GM21447 (cell line): ENCODE measurements at regions not wholly inside any gene's neighbourhood (a gene's known extent, or its start where the extent isn't known, plus 50 kb on each side); places are given as distances from the start of the nearest gene placed in this dataset.
"Not testable (repeated sequence)": the region's sequence is repeated elsewhere in the genome, so short reads cannot be mapped to it uniquely, and the experiment has no call there.

ENCODE experiments used
- ATAC-seq: cut with Tn5 transposase; IDR thresholded peaks from one replicate; pipeline ENCODE4 v1.9.1; 2021; ENCODE audit not compliant: unreplicated experiment

DNA sequence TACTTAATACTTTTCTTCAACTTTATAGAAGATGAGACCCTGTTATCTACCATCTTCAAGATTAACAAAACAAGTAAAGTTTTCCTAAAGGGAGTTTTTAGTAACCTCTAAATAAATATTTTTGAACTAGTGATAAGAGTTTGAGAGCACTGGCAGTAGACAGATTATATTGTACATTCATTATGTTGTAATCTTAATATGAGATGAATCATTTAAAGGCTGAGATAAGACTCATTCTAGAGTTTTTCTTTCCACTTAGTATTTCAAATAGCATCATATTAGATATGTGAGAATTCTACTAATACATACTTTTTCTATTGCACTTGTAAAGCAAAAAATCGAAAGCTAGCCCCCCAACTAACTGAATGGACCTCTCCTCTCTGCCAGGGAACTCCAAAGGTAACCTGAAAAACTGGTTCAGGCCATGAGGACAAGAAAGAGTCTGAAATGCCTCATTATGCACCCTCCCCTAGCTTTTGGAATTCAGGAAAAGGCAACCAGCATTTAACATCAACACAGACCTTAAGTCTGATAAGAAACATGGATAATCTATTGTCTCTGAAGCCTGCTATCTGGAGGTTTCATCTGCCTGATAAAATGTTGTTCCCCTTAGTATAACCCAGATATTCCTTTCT lies 875.4 kb upstream of the SLC10A2 start:
- no peak for ATAC-seq

DNA sequence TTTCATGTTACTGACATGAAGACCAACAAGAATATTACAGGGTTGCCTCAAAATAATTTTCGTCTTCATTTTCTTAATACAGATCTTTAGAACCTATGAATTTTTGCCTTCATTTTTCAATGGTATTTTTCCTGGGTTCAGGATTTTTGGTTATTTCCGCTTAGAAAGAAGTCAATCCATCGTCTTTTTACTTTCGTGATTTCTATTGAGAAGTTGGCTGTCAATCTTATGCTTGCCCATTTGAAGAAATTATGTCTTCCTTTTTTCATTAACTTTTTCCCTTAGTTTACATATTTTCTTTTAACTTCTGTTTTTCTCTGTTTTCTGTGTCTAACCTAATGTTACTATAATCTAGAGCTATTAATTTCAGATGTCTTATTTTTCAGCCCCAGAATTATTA lies 868.9 kb upstream of the SLC10A2 start:
- ATAC-seq: no peak

DNA sequence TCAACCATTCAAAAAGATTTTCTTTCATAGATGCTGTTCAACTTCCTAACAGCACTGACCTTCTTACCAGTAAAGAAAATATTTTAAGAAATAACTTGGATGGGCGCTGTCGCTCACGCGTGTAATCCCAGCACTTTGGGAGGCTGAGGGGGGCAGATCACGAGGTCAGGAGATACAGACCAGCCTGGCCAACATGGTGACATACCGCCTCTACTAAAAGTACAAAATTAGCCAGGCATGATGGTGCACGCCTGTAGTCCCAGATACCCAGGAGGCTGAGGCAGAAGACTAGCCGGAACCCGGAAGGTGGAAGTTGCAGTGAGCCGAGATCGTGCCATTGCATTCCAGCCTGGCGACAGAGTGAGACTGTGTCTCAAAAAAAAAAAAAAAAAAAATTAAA lies 865.7 kb upstream of the SLC10A2 start:
- ATAC-seq: no peak

GRCh38 chr13:103931331-103931845 lies 865.2 kb upstream of the SLC10A2 start:
- no peak for ATAC-seq

DNA sequence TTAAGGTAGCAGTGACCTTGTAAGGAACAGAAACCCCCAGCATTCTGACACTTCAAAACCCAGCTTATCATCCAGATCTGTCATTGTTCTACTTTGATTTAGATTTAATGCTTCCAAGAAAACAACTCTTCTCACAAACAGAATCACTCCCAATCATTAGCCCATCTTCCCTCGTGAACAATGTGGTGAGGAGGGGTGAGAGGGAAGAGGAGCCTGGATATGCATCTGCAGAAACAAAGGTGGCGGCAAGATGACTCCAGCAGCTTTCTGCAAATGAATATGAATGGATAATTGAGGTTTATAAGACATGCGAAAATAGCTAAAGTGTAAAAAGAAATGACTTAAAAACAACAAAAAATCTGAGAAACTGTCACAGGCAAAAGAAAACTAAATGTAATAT lies 859.9 kb upstream of the SLC10A2 start:
- no peak for ATAC-seq

GRCh38 chr13:103908911-103909310 lies 842.7 kb upstream of the SLC10A2 start:
- no peak for ATAC-seq

- ATAC-seq: no peak
These were observed 842.1 kb upstream of the SLC10A2 start for GRCh38 chr13:103908274-103908673.

- ATAC-seq: no peak
These were observed 837.6 kb upstream of the SLC10A2 start for GRCh38 chr13:103903790-103904189.

GRCh38 chr13:103898481-103898880 lies 832.3 kb upstream of the SLC10A2 start:
- no peak for ATAC-seq

DNA sequence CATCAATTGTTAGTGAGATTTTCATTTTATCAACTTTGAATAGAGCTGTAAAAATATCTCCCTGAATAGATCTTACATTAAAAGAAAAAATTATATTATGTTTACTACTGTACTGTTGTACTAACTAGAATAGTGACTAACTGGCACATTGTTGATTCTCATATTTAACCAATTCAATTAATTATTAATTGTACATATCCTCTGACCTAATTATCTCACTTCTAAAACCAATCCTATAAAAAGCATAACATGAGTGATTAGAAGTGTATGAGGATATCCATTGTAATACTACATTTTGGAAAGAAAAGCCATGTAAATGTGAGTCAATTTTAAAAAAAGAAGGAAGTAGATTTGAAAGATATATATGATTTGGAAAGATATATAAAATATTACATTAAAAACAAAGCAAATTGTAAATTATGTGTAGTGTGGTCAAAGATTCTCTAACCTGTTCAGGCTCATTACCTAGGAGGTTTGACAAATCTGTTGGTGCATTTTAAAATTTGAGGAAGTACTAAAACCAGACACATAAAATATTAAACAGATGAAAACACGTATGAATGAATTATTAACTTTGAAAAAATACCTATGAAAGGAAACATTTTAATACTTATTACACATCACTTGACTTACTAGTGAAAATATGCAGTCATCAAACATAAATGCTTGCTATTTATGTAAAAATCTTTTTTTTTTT lies 829.8 kb upstream of the SLC10A2 start:
- no peak for ATAC-seq

- no peak for ATAC-seq
These were observed 828.4 kb upstream of the SLC10A2 start for GRCh38 chr13:103894626-103895025.

DNA sequence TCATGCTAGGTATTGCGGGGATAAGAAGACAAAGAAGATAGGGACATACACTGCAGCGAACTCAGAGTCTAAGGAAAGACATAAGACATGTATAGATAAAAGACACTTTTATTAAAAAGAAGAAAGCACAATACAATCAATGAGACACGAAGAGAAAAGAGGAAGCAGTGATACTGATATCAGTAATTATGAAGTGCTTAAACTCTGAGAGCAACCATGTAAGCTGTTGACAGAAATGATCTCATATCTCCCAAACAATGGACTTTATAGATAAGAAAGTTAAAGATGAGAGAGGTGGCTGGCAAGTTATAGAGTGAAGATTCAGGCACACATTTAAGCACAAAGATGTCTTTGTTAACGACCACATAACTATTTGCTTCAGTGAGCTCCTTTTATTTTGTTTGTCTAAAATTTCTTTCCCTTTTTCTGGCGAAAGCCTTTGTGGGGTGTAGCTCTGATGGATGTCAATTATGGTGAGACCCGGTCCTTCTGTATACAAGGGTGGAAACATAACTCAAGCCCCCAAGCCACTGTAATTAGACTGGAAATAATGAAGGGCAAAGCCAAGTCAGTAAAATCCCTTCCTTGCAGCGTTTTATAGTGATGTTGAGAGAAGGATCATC lies 818.0 kb upstream of the SLC10A2 start:
- ATAC-seq: no peak

DNA sequence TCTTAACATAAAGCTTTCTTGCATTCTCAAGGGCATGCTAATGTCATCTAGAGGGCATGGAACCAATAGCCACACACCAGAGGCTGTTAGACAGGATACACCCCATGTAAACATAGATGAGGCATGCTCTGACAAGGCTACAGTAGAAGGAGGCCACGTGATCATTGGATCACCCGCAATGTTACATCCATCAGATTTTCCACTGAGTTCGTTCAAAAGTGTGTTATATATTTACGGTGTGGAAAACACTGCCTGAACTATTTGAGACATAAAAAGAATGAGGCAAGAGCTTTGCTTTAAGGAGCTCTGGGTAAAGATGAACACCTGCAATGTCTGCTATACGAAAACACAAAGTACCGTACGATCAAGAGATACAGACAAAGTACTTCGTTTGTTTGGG lies 817.5 kb upstream of the SLC10A2 start:
- no peak for ATAC-seq

DNA sequence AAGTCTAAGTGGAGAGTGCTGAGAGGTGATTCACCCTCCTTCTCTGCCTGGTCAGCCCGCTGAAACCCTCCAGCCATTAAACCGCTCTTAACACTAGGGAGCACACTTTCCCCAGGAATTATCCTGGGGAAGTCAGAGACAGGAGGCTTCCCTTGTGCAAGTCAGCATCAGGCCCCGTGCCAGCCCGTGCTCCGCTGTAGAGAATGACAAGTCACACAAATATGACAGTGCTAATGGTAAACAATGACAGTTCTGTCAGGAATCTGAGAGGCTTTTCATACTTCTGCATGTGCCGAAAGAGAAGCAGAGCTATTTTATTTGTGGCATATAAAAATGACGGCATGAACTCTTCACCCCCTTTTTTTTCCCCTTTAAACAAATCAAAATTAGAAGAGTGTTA lies 816.9 kb upstream of the SLC10A2 start:
- no peak for ATAC-seq

- ATAC-seq: not testable (repeated sequence)
These were observed 813.9 kb upstream of the SLC10A2 start for GRCh38 chr13:103880146-103880545.

DNA sequence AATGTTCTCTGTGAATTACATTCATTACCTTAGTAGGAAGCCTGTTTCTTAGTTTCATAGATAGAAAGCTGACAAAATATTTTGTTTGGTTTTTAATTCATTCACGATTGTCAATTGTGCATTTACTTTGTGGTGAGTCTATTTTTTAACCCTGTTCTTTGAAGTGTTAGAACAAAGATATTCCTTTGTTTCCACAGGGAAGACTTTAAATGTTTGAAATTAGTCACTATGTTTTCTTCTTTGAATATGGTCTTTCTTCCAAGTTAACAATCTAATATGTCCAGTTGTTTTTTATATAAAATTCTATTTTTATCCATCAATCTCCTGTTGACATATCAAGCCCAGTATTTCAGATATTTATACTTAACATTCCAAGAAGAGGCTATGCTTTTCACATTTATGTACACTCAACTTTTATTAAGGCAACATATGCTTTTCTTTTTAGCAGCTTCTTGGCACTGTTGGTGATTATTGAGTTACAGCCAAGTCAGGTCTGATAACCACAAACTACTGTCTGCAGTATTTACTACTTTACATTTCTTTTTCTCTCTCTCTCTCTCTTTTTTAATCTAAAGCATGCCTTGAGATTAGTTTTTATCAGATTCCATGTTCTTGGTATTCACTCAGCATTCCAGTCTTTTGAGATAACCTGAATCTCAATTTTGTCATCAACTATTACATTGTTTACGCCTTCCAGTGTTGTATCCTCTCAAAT lies 812.8 kb upstream of the SLC10A2 start:
- ATAC-seq: no peak

- no peak for ATAC-seq
These were observed 810.4 kb upstream of the SLC10A2 start for GRCh38 chr13:103876571-103876970.

- ATAC-seq: no peak
These were observed 807.5 kb upstream of the SLC10A2 start for GRCh38 chr13:103873725-103874124.

GRCh38 chr13:103866048-103866447 lies 799.8 kb upstream of the SLC10A2 start:
- ATAC-seq: no peak

- no peak for ATAC-seq
These were observed 796.3 kb upstream of the SLC10A2 start for GRCh38 chr13:103862525-103862924.

DNA sequence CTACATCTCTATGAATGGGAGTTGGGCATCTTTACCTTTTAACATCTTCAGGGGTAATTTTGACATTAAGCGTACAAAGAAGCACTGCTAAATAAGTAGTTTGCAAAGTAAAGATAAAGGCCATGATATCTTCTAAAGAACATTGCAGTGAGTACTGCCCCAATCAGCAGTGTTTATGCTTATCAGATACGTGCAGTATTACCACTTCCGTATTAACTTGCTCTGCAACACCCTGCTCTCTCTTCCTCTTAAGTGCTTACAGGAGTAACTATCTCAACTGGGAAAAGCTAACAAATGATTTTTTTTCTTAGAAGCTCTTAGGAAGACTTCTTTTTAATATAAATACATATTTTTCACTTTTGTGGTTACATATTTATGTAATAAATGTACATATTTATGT lies 793.7 kb upstream of the SLC10A2 start:
- no peak for ATAC-seq

DNA sequence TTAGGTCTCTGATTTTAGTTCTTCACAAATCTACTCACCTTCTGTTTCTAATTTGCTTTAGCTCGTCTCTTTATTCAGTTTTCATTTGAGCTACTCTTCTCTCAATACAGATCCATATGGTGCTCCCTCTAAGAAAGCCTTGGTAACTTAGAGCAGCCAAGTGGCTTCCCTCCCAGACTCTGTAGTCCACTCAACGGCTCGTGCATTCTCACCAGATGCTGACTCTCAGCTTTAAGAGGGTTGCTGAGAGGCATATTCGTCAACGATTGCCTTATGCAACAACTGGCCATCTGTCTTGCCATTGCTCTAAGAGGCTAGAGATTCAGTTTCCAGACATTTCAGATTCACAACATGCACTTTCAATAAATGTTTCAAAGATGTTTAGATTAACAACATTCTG lies 785.8 kb upstream of the SLC10A2 start:
- ATAC-seq: no peak
